PC-9 (cell line): ENCODE measurements at regions not wholly inside any gene's neighbourhood (a gene's known extent, or its start where the extent isn't known, plus 50 kb on each side); places are given as distances from the start of the nearest gene placed in this dataset.

Experiments used
- BruUV-seq: library from RNA; stranded (reverse); fragments of 400-500 nt; replicated peaks from 2 replicates; lab custom pipeline; 2021; lab: Mats Ljungman, UMichigan
- CTCF ChIA-PET: fragments of 300-600 bp; sonication (Branson Sonifier 250); formaldehyde crosslinking; loops from one replicate; lab custom pipeline; 2022; ENCODE audit warnings: antibody characterized with exemption; lab: Charles Lee
- POLR2A ChIA-PET: fragments of 300-600 bp; sonication (Branson Sonifier 250); formaldehyde crosslinking; loops from one replicate; lab custom pipeline; 2022; ENCODE audit warnings: antibody characterized with exemption; ENCODE audit not compliant: unreplicated experiment; lab: Charles Lee
- DNase-seq, 2 experiments: peaks; one replicate each; pipeline versions ENCODE4 v3.0.0 to v3.0.0-alpha.2; 2015 to 2022; ENCODE audit warnings: mixed read lengths in 1 of 2
- H2AFZ ChIP-seq: fragments of 200-600 bp; sonication (generic); 2 replicates; pipeline ENCODE4 v1.8.1; 2017; ENCODE audit warnings: antibody characterized with exemption
- H3F3A ChIP-seq: fragments of 200-600 bp; sonication (generic); 2 replicates; pipeline ENCODE4 v1.8.1; 2017; ENCODE audit warnings: antibody characterized with exemption, mild to moderate bottlenecking, low read depth; ENCODE audit not compliant: insufficient read depth
- H3K27ac ChIP-seq: fragments of 200-600 bp; sonication (generic); 2 replicates; pipeline ENCODE4 v1.6.1; 2016; ENCODE audit warnings: mixed run types
- H3K27me3 ChIP-seq: fragments of 200-600 bp; sonication (generic); 2 replicates; pipeline ENCODE4 v1.6.1; 2016; ENCODE audit warnings: low read depth, mixed run types; ENCODE audit not compliant: insufficient read depth
- H3K36me3 ChIP-seq: fragments of 200-600 bp; sonication (generic); 2 replicates; pipeline ENCODE4 v1.6.1; 2016; ENCODE audit warnings: low read depth, mixed run types
- H3K4me1 ChIP-seq: fragments of 200-600 bp; sonication (generic); replicated peaks from 2 replicates; pipeline ENCODE4 v1.6.1; 2016; ENCODE audit warnings: mixed run types; ENCODE audit not compliant: insufficient read depth
- H3K4me2 ChIP-seq: fragments of 200-600 bp; sonication (generic); 2 replicates; pipeline ENCODE4 v1.6.1; 2017; ENCODE audit warnings: mixed run types
- H3K4me3 ChIP-seq: fragments of 200-600 bp; sonication (generic); 2 replicates; pipeline ENCODE4 v1.6.1; 2016; ENCODE audit warnings: mixed run types
- H3K79me2 ChIP-seq: fragments of 200-600 bp; sonication (generic); 2 replicates; pipeline ENCODE4 v1.6.1; 2017; ENCODE audit warnings: low read depth, mixed run types
- H3K9me2 ChIP-seq: fragments of 200-600 bp; sonication (generic); 2 replicates; pipeline ENCODE4 v1.8.1; 2017; ENCODE audit warnings: mild to moderate bottlenecking; ENCODE audit not compliant: insufficient read depth
- H3K9me3 ChIP-seq: fragments of 200-600 bp; sonication (generic); 2 replicates; pipeline ENCODE4 v1.8.1; 2016; ENCODE audit warnings: low read depth; ENCODE audit not compliant: insufficient read depth
- H4K20me1 ChIP-seq: fragments of 200-600 bp; sonication (generic); 2 replicates; pipeline ENCODE4 v1.8.1; 2017; ENCODE audit not compliant: insufficient read depth
- EZH2 ChIP-seq: fragments of 200-600 bp; sonication (generic); IDR thresholded peaks from 2 replicates; pipeline ENCODE4 v1.8.0; 2017; ENCODE audit warnings: antibody characterized with exemption, low read depth
- intact Hi-C: fragments of 100-400 bp; cut with micrococcal nuclease; formaldehyde crosslinking; loops from one replicate; pipeline ENCODE4 v1.10.0; 2022; ENCODE audit not compliant: unreplicated experiment
- TF ChIP-seq, protein P1 (sequence below): fragments of 200-600 bp; sonication (generic); conservative IDR thresholded peaks from 2 replicates; pipeline ENCODE4 v1.6.1; 2017; ENCODE audit warnings: mixed run types, antibody characterized with exemption, mild to moderate bottlenecking, moderate library complexity

GRCh38 chr1:4969556-4970129 is 315.2 kb downstream of the AJAP1 start:
- Histone ChIP-seq H3K27ac (no peak overlapping the region), H3K27me3 (peaks cover 16% of the 10 kb centered on the region; the same call in 1 of the 2 replicates), H3K4me1 (no peaks in the 10 kb centered on the region), H3K9me3 (no peaks in the 10 kb centered on the region), H4K20me1 (no peaks in the 10 kb centered on the region), H2AFZ (no peak overlapping the region), H3K79me2 (no peaks in the 10 kb centered on the region), H3K9me2 (no peaks in the 10 kb centered on the region), H3K4me2 (no peak overlapping the region), H3F3A (no peaks in the 10 kb centered on the region), H3K36me3 (no peaks in the 10 kb centered on the region), H3K4me3 (no peak overlapping the region)
- ChIA-PET CTCF (no interaction called here), POLR2A (no interaction called here)
- intact Hi-C loops = no loop called here
- no peak for DNase-seq
- no TSS peak for BruUV-seq
- TF ChIP-seq, protein P1, sequence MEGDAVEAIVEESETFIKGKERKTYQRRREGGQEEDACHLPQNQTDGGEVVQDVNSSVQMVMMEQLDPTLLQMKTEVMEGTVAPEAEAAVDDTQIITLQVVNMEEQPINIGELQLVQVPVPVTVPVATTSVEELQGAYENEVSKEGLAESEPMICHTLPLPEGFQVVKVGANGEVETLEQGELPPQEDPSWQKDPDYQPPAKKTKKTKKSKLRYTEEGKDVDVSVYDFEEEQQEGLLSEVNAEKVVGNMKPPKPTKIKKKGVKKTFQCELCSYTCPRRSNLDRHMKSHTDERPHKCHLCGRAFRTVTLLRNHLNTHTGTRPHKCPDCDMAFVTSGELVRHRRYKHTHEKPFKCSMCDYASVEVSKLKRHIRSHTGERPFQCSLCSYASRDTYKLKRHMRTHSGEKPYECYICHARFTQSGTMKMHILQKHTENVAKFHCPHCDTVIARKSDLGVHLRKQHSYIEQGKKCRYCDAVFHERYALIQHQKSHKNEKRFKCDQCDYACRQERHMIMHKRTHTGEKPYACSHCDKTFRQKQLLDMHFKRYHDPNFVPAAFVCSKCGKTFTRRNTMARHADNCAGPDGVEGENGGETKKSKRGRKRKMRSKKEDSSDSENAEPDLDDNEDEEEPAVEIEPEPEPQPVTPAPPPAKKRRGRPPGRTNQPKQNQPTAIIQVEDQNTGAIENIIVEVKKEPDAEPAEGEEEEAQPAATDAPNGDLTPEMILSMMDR = no peak
- no peak for TF ChIP-seq EZH2

GRCh38 chr1:4965346-4966075 is 311.1 kb downstream of the AJAP1 start:
- H3K27ac ChIP-seq = no peak overlapping the region
- no peak for DNase-seq
- H3K36me3 ChIP-seq = no peaks in the 10 kb centered on the region
- no peak overlapping the region for H2AFZ ChIP-seq
- H3F3A ChIP-seq = no peaks in the 10 kb centered on the region
- TF ChIP-seq, protein P1 = no peak
- TF ChIP-seq EZH2 = no peak
- intact Hi-C loops = no loop called here
- no peak overlapping the region for H3K4me2 ChIP-seq
- peaks cover 9% of the 10 kb centered on the region; the same call in 1 of the 2 replicates for H3K27me3 ChIP-seq
- ChIA-PET POLR2A (no interaction called here), CTCF (no interaction called here)
- no peaks in the 10 kb centered on the region for H3K9me2 ChIP-seq
- no peaks in the 10 kb centered on the region for H3K4me1 ChIP-seq
- H4K20me1 ChIP-seq = no peaks in the 10 kb centered on the region
- no peaks in the 10 kb centered on the region for H3K79me2 ChIP-seq
- no TSS peak for BruUV-seq
- no peak overlapping the region for H3K4me3 ChIP-seq
- H3K9me3 ChIP-seq = no peaks in the 10 kb centered on the region

DNA sequence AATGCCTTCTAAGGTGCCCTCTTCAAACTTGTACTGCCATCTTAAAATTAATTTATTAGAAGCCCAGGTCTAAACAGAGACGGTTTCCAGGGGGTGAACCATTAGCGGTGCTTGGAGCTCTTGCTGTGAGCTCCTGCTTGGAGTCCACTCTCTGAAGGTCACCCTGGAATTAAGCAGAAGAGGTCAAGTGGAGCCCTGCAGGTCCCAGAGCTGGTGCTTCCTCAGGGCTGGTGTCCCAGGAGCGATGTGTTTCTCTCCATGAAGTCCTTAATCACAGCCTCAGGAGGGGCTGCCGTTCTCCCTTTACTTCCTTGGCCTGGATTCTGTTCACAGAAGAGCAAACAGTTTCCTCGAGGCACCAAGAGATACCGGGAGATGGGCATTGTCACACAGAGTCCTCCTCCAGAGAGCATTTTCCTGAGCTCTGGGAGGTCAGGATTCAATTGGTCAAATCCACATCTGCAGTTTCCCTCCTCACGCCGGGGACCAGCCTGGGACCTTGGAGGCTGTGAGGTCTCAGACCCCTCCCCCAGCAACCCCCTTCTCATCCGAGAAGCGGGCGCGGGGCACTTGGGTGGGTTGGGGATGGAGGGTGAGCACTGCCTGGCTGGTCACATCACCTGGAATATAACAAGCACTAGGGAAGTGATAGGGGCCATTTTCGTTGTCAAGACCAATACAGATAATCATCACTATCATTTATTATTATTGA is 310.4 kb downstream of the AJAP1 start:
- no peak overlapping the region for H3K4me2 ChIP-seq
- ChIA-PET POLR2A (no interaction called here), CTCF (no interaction called here)

More for the DNA sequence above, 310.4 kb downstream of the AJAP1 start:
- H3K4me1 ChIP-seq = no peaks in the 10 kb centered on the region
- BruUV-seq = no TSS peak
- H3K36me3 ChIP-seq = no peaks in the 10 kb centered on the region
- intact Hi-C loops = no loop called here
- no peak overlapping the region for H3K27ac ChIP-seq
- no peak for DNase-seq
- H3K79me2 ChIP-seq = no peaks in the 10 kb centered on the region
- no peak overlapping the region for H2AFZ ChIP-seq
- no peak overlapping the region for H3K4me3 ChIP-seq
- no peak for TF ChIP-seq EZH2
- H3F3A ChIP-seq = no peaks in the 10 kb centered on the region
- H4K20me1 ChIP-seq = no peaks in the 10 kb centered on the region
- H3K9me3 ChIP-seq = no peaks in the 10 kb centered on the region
- no peaks in the 10 kb centered on the region for H3K9me2 ChIP-seq
- H3K27me3 ChIP-seq = peaks cover 9% of the 10 kb centered on the region; the same call in 1 of the 2 replicates
